Astrocyte (in vitro differentiated cells and primary cell): ENCODE measurements at regions not wholly inside any gene's neighbourhood (a gene's known extent, or its start where the extent isn't known, plus 50 kb on each side); places are given as distances from the start of the nearest gene placed in this dataset.

Experiments
- CTCF ChIP-seq: IDR thresholded peaks from 2 replicates; pipeline ENCODE4 v1.5.1; 2011; ENCODE audit warnings: low read depth, mild to moderate bottlenecking, inconsistent platforms, low read length, moderate library complexity; ENCODE audit not compliant: insufficient read depth
- EZH2 ChIP-seq: IDR thresholded peaks from 2 replicates; pipeline ENCODE4 v1.6.1; 2012; ENCODE audit warnings: mild to moderate bottlenecking, low read length, inconsistent platforms; ENCODE audit not compliant: insufficient read depth

DNA sequence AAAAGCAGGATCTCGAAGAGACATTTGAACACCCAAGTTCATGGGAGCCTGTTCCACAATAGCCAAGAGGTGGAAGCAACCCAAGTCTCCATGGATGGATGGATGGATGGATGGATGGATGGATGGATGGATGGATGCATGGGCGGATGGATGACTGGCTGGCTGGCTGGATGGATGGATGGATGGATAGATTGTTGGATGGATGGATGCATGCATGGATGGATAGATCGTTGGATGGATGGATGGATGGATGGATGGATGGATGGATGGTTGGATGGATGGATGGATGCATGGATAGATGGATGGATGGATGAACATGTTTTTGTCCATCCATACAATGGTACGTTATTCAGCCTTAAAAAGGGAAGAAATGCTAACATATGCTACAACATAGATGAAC lies 603.4 kb downstream of the BRD1 start:
- no peak for TF ChIP-seq CTCF
- TF ChIP-seq EZH2 = no peak
